ENCODE measurements at regions not wholly inside any gene's neighbourhood (a gene's known extent, or its start where the extent isn't known, plus 50 kb on each side); places are given as distances from the start of the nearest gene placed in this dataset.

DNA sequence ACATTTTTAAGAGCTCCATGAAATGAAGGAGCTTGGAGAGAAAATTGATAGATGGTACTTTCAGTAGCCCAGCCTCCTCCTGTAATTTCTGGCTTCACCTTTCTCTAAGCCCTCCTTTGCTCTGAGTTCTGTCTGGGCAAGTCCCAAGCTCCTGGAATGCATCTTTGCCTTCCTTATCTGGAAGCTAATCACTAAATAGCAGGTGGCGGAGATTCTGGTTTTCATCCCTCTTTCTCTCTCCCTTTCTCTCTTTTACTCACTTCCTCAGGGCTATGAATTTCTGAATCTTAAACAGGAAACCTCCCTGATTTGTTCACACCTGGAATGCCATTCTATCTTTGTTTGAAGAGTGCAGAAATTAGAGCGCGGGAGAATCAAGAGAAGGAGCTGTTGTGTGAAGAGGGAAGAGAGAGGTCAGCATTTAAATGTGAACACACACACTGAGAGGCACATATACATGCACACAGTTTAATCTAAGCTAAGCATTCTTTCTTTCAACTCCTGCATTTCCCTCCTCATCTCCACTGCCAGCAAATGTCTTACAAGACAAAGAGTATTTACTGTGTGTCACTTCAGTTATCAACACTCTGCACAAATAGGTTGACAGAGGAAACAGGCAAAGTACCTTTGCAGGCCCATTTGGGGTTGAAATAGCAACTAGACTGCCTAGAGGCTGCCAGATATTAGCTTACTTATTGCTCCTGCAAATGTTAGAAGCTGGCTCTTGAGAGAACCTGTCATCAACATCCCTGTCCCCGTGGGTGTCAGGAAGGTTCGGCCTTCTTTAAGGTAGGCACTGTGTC, 199.4 kb upstream of the CAMK1G start:
- Histone ChIP-seq H3K27ac (no peak overlapping the region), H3K4me3 (no peak overlapping the region), H3K9me3 (replicated peaks) (no peaks in the 10 kb centered on the region), H3K27me3 (no peaks in the 10 kb centered on the region), H3K36me3 (no peaks in the 10 kb centered on the region), H3K4me1 (peaks cover 4% of the 10 kb centered on the region)
- no peak for DNase-seq

DNA sequence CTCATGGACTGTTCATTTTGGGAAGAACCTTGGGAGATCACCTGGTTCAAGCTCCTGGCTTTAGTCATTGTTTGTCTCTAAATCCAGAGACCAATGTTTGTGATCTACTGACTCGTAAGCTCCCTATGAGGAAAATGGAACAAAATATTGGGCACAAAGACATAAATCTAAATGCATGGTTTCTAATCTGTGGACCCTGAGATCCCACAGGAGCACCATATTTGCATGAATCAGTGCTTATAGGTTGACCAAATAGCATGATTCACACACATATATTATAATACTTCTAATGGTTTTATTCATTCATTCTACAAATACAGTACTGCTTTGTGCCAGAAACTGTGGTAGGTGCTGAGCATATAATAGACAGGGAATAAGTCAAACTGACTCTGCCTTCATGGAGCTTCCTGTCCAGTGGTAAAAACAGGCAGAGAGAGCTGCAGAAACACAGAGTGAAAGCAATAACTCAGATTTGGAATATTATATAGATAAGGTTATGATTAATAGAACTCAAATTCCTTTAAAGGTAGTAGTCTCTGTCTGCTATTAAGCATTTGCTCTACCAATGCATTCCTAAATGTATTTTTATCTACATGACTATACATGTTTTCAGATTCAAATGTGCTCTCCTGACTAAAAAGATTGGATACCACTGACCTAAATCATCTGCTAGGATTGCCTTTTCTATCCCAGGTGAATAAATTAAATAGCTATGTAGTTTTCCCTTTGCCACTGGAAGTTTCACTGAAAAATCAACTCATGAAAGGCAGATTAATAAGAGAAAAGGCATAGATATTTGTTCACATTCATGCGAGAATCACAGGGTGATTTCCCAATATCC, 198.6 kb upstream of the CAMK1G start:
- H3K36me3 ChIP-seq, result no peaks in the 10 kb centered on the region
- no peaks in the 10 kb centered on the region for H3K27me3 ChIP-seq
- H3K4me3 ChIP-seq, result no peak overlapping the region
- no peaks in the 10 kb centered on the region for H3K9me3 ChIP-seq (replicated peaks)
- no peak overlapping the region for H3K27ac ChIP-seq
- DNase-seq, result no peak
- H3K4me1 ChIP-seq, result peaks cover 8% of the 10 kb centered on the region

DNA sequence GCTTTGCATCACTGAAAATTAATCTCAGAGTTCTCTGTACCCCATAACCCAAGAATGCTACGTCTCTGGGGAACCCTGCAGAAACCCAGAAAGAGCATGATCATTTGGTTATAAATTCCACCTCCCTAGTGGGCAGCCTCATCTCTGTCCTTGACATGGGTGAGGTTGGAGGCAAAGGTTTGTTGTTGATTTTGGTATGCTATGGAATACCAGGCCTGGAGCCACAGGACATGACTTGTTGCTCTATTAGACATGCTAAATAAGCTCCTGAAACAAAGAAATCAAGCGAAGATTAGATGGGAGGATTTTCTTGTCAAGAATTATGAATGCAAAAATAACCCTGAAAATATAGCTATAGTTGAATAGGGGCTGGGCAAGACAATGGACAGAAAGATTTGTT, 197.4 kb upstream of the CAMK1G start:
- peaks cover 8% of the 10 kb centered on the region for H3K4me1 ChIP-seq
- no peak for DNase-seq
- no peak overlapping the region for H3K4me3 ChIP-seq
- H3K36me3 ChIP-seq, result no peaks in the 10 kb centered on the region
- no peak overlapping the region for H3K27ac ChIP-seq
- no peaks in the 10 kb centered on the region for H3K9me3 ChIP-seq (replicated peaks)
- H3K27me3 ChIP-seq, result no peaks in the 10 kb centered on the region

DNA sequence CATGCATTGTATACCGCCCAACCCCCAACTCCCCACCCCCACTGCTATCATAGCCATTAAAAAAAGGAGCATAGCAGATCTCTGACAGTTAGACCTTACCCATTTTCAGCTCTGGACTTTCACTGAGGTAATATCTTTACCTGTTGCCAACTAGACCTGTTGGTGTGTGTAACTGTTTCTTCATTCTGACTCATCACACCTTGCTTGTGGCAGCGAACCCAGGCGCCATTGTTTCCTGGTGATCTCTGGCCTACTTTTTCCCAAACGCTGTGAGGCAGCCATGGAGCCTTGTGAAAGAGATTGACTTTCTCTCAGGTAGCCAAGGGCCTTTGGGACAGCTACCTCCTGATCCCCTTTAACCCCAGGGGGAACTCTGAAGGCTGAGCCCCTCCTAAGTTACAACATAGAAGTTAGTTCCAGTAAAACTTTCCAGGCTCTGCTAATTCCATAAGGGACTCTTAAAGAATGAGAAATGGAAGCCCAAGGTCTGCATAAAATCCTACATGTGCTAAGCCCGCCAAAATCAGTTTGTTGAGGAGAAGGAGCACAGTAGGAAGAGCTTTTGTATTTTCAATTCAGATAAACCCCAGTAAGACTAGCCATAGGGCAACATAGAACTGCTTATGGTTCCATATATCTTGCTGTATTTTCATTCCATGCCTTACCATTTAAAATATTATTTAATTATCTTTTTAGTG, 196.1 kb upstream of the CAMK1G start:
- no peak for DNase-seq
- H3K27me3 ChIP-seq, result no peaks in the 10 kb centered on the region
- no peak overlapping the region for H3K27ac ChIP-seq

DNA sequence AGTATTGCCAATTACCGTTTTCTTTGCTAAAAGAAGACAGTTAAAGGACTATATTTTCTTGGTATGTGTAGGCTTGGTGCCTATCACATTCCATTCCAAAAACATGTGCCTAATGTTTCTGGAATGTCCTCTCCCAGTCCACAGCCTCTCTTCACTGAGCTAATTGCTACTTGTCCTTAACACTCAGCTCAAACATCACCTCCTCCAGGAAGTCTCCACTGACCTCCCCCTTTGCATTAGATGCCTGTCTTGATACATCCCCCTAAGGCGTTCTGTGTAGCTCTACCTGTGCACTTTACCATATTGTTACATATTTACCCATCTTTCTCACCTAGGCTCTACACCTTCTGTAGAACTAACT, 195.6 kb upstream of the CAMK1G start:
- H3K4me1 ChIP-seq, result peaks cover 8% of the 10 kb centered on the region
- H3K27me3 ChIP-seq, result no peaks in the 10 kb centered on the region
- no peak overlapping the region for H3K27ac ChIP-seq
- H3K4me3 ChIP-seq, result no peak overlapping the region
- no peak for DNase-seq
- H3K9me3 ChIP-seq (replicated peaks), result no peaks in the 10 kb centered on the region
- no peaks in the 10 kb centered on the region for H3K36me3 ChIP-seq

More for the DNA sequence above, 196.1 kb upstream of the CAMK1G start:
- no peak overlapping the region for H3K4me3 ChIP-seq
- no peaks in the 10 kb centered on the region for H3K9me3 ChIP-seq (replicated peaks)
- peaks cover 8% of the 10 kb centered on the region for H3K4me1 ChIP-seq
- no peaks in the 10 kb centered on the region for H3K36me3 ChIP-seq

DNA sequence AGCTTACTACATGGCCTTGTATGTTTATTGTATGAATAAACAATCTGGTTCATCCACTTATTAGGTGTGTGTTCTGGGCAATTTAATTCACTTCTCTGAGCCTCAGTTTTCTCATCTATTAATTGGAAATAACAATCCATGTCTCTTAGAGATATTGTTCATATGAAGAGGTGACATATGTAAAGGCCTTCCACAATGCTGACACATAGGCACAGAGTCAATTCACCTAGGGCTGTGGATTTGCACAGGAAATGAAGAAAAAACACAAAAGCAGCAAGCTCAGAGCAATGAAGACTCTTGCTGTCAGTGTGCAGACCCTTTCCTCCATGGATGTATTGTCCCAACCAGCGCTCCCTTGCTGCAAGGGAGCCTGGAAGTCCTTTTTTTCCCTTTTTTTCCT, 195.2 kb upstream of the CAMK1G start:
- Histone ChIP-seq H3K4me3 (no peak overlapping the region), H3K27me3 (no peaks in the 10 kb centered on the region), H3K27ac (no peak overlapping the region), H3K4me1 (peaks cover 8% of the 10 kb centered on the region), H3K36me3 (no peaks in the 10 kb centered on the region), H3K9me3 (replicated peaks) (no peaks in the 10 kb centered on the region)
- no peak for DNase-seq

DNA sequence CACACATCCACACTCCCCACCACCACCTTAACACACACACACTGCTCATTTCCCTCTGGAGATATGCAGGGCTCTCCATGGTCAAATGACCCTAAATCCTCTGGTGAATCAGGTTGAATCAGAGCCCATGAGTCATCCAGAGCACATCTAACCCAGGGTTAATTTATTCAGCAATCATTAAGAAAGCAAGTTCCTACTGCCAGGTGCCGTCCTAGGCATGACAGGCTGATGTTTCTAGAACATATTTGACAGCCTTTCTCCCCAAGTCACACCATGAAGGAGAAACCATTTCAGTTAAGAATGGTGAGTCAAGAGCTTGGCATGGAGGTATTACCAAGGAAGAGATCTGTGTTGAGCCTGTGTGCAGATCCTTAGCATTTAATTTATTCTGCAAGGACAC, 194.3 kb upstream of the CAMK1G start:
- Histone ChIP-seq H3K9me3 (replicated peaks) (no peaks in the 10 kb centered on the region), H3K4me1 (peaks cover 8% of the 10 kb centered on the region), H3K4me3 (no peak overlapping the region), H3K27me3 (no peaks in the 10 kb centered on the region), H3K27ac (no peak overlapping the region), H3K36me3 (no peaks in the 10 kb centered on the region)
- peak; percentile 26 to 34 for DNase-seq

DNA sequence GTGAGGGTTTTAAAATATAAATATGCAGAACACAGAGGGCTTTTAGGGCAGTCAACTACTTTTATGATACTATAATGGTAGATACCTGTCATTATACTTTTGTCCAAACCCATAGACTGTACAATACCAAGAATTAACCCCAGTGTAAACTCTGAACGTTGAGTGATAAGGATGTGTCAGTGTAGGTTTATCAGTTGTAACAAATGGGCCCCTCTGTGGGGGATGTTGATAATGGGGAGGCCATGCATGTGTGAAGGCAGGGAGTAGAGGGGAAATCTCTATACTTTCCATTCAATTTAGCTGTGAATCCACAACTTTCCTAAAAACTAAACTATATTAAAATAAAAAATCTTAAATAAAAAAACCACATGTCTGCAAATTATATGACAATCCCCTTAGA, 193.5 kb upstream of the CAMK1G start:
- Histone ChIP-seq H3K4me3 (no peak overlapping the region), H3K27ac (no peak overlapping the region), H3K36me3 (no peaks in the 10 kb centered on the region), H3K4me1 (peaks cover 8% of the 10 kb centered on the region), H3K9me3 (replicated peaks) (no peaks in the 10 kb centered on the region), H3K27me3 (no peaks in the 10 kb centered on the region)
- DNase-seq, result no peak

DNA sequence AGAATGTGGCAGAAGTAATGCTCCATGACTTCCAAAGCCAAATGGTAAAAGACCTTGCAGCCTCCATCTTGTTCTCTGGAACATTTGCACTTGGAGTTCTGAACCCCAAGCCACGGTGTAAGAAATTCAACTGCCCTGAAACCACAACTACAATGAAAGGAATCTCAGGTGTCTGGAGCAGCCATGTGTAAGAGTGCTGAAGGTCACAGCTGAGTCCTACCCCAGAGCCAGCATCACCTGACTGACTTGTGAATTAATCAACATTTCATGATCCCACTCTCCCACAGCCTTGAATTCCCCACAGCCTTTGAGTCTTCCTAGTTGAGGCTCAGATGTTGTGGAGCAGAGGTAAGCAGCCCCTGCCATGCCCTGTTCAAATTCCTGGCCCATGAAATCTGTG, 192.8 kb upstream of the CAMK1G start:
- Histone ChIP-seq H3K27ac (no peak overlapping the region), H3K9me3 (replicated peaks) (no peaks in the 10 kb centered on the region), H3K4me1 (peaks cover 8% of the 10 kb centered on the region), H3K4me3 (no peak overlapping the region), H3K27me3 (no peaks in the 10 kb centered on the region), H3K36me3 (no peaks in the 10 kb centered on the region)
- DNase-seq, result no peak

DNA sequence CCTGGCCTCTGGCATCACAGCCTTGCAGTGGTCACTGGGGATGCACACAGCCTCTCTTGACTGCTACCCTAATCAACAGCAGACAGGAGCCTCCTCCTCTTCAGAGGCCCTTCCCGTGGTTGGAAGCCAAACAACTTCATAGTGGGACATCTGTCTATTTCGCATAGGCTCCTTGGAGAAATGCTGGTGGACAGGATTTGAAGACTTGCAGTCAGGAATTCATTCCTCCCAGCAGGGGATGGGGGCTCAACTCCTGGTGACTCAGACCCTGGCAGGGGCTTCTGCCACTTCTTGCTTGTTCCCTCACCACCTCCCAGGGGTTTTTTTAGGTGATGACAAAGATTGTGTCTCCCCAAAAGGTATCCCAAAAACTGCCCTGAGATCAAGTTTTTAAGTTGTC, 191.7 kb upstream of the CAMK1G start:
- no peaks in the 10 kb centered on the region for H3K9me3 ChIP-seq (replicated peaks)
- no peak overlapping the region for H3K4me3 ChIP-seq
- no peak overlapping the region for H3K27ac ChIP-seq
- no peak for DNase-seq
- peaks cover 8% of the 10 kb centered on the region for H3K4me1 ChIP-seq
- no peaks in the 10 kb centered on the region for H3K36me3 ChIP-seq
- no peaks in the 10 kb centered on the region for H3K27me3 ChIP-seq

DNA sequence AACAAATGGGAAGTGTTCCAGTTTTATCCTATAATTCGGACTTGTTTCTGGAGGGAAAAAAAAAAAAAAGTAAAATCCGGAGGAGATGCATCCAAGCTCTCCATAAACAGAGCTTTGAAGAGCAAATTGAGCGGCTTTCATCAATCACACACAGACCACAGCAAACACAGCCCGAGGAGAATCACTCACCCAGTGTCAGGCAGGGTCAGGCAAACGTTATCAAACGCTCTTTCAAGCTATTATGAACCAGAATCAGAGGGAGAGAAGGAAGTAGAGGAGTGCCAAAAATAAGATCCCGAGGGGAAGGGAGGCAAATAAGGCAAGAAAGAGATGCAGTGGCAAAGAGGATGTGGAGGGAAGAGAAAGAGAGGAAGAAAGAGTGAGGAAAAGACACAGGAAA, 188.3 kb upstream of the CAMK1G start:
- Histone ChIP-seq H3K36me3 (no peaks in the 10 kb centered on the region; the same call in 1 of the 2 replicates), H3K27ac (no peak overlapping the region), H3K4me3 (no peak overlapping the region), H3K27me3 (no peaks in the 10 kb centered on the region), H3K9me3 (replicated peaks) (no peaks in the 10 kb centered on the region), H3K4me1 (peaks cover 16% of the 10 kb centered on the region)
- no peak for DNase-seq

DNA sequence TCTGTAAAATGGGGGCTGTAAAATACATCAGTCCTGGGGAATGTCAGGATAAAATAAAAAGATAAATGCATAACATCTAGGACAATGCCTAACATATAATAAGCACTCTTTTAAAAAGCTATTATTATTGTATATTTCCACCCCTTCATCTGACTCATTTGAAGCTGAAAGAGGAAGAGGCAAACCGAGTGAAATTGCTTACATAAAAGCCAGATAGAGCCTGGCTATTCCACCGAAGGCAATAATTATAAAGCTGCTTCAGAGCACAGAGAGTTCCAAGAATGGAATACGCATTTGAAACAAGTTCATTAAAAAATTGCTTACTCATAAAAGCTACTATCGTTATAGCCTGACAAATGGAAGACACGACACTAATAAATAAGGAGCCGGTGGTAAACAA, 186.1 kb upstream of the CAMK1G start:
- Histone ChIP-seq H3K36me3 (no peaks in the 10 kb centered on the region; the same call in 1 of the 2 replicates), H3K27me3 (no peaks in the 10 kb centered on the region), H3K4me3 (no peak overlapping the region), H3K4me1 (peaks cover 16% of the 10 kb centered on the region), H3K9me3 (replicated peaks) (no peaks in the 10 kb centered on the region), H3K27ac (no peak overlapping the region)
- DNase-seq, result no peak

DNA sequence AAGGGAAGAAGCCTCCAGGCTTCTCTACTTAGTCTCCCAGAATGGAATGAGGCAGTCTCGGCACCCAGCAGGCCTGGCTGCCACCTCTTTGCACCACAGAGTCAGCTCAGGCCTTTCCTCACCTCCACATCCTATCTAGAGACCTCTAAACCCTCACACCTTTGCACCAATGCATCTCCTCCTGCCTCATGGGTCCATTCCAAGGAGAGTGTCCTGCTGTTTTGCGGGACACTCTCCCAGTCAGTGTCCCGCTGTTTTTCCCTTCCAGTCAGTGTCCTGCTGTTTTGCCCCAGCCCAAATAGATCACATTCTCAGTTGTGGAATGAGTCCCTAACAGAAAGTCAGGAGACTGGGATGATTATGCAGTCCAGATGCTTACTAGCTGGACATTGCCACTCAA, 185.6 kb upstream of the CAMK1G start:
- H3K9me3 ChIP-seq (replicated peaks), result no peaks in the 10 kb centered on the region

DNA sequence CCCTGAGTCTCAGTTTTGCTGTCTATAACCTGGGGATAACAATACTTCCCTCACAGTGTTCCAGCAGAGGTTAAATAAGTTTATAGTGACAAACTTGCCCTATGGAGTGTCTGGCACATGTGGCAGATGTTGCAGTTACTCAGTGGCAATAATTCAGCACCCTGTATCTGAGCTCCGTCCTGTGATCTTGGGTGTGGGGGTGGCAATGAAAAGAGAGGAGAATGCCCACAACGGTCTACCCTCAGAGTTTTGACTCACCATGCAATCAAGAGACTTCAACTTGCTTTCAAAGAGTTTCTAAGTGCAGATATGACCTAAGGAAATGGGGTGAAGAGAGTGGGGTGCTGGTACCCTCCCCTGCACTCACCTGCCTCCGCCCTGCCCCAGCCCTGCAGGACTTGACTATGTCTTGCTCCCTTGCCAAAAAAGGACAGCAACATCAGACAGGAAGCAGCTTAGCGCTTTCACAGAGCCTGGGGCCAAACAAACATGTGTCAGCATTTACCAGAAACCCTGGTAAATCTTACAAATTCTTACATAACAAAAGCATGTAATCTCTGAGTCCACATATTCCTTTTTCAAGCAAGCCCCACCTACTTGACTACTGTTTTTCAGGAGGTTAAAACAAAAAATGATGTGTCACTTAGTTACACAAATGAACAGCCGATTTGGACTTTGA, 185.1 kb upstream of the CAMK1G start:
- peak; percentile 45 to 65 for DNase-seq
- no peaks in the 10 kb centered on the region for H3K27me3 ChIP-seq
- H3K27ac ChIP-seq, result peak overlapping the region; percentile 16; the same call in 1 of the 2 replicates
- H3K9me3 ChIP-seq (replicated peaks), result no peaks in the 10 kb centered on the region
- peaks cover 16% of the 10 kb centered on the region for H3K4me1 ChIP-seq
- no peak overlapping the region for H3K4me3 ChIP-seq
- H3K36me3 ChIP-seq, result no peaks in the 10 kb centered on the region; the same call in 1 of the 2 replicates

More for the DNA sequence above, 185.6 kb upstream of the CAMK1G start:
- no peaks in the 10 kb centered on the region; the same call in 1 of the 2 replicates for H3K36me3 ChIP-seq
- no peaks in the 10 kb centered on the region for H3K27me3 ChIP-seq
- DNase-seq, result no peak
- no peak overlapping the region for H3K4me3 ChIP-seq
- H3K27ac ChIP-seq, result no peak overlapping the region
- H3K4me1 ChIP-seq, result peaks cover 16% of the 10 kb centered on the region

Data from SJCRH30 (cell line).